Tibial artery (tissue), 4 donors: ENCODE measurements at regions not wholly inside any gene's neighbourhood (a gene's known extent, or its start where the extent isn't known, plus 50 kb on each side); places are given as distances from the start of the nearest gene placed in this dataset.

ENCODE experiments used
- DNase-seq, 2 donors: peaks; one replicate each; pipeline ENCODE4 v3.0.0-alpha.2; 2019
- H3K27ac ChIP-seq, 2 donors: fragments of 200-600 bp; sonication (generic) in 1 of 2; 1 replicate in 1 of 2; 2 replicates in 1 of 2; pipeline ENCODE4 v1.5.1; 2018 to 2019; ENCODE audit warnings: mild to moderate bottlenecking in 1 of 2
- H3K27me3 ChIP-seq, 2 donors: fragments of 200-600 bp; sonication (generic) in 1 of 2; one replicate each; pipeline versions ENCODE4 v1.5.1 to v1.6.0; 2016 to 2019
- H3K36me3 ChIP-seq, 3 donors: fragments of 200-600 bp; sonication (generic) in 2 of 3; one replicate each; pipeline ENCODE4 v1.5.1; 2016 to 2019; ENCODE audit warnings: mild to moderate bottlenecking in 2 of 3
- H3K4me1 ChIP-seq, 4 donors: fragments of 200-600 bp; sonication (generic) in 2 of 4; 1 replicate in 3 of 4; 2 replicates in 1 of 4; pipeline ENCODE4 v1.5.1; 2016 to 2019
- H3K4me3 ChIP-seq, 2 donors: fragments of 200-600 bp; sonication (generic) in 1 of 2; 1 replicate in 1 of 2; 2 replicates in 1 of 2; pipeline ENCODE4 v1.5.1; 2018 to 2019; ENCODE audit warnings: mild to moderate bottlenecking in 2 of 2
- H3K9me3 ChIP-seq, 3 donors: fragments of 200-600 bp; sonication (generic) in 1 of 3; one replicate each; pipeline ENCODE4 v1.5.1; 2016 to 2019
- intact Hi-C: fragments of 100-400 bp; cut with DNase I; formaldehyde crosslinking; loops from one replicate; pipeline ENCODE4 v1.15.0; 2023; ENCODE audit warnings: low total_unique reads
- TF ChIP-seq, protein P1 (sequence below), 2 experiments: fragments of 200-600 bp in 1 of 2; fragments of 450-650 bp in 1 of 2; IDR thresholded peaks; one replicate each; pipeline ENCODE4 v1.5.1; 2017 to 2019; ENCODE audit warnings: antibody characterized with exemption in 2 of 2, mild to moderate bottlenecking in 1 of 2, moderate library complexity in 1 of 2

DNA sequence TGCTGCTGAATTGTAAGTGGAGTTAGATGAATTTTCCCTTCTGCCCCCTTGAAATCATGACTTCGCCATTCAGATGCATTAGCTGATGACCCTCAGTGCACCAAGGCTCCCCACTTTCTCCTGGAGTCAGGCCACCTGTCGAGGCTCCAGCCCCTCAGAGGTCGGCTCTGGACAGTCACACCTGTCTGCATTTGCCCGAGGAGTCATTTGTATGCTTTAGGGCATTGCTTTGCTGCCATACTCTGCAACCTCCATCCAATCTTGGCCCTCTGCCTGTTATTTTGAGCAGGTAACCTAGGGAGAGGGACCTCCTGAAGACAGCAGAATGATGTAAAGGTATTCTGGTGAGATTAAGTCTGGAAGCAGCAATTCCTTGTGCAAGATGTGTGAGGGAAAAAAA, 144.8 kb downstream of the MACROH2A1 start:
- Histone ChIP-seq H3K4me3 (no peak overlapping the region), H3K27me3 (no peaks in the 10 kb centered on the region), H3K9me3 (no peaks in the 10 kb centered on the region), H3K27ac (no peak overlapping the region), H3K4me1 (peaks cover 0 to 2% (median 0%) of the 10 kb centered on the region in 4 donors), H3K36me3 (no peaks in the 10 kb centered on the region)
- no peak for DNase-seq
- intact Hi-C loops: no loop called here
- TF ChIP-seq, protein P1, sequence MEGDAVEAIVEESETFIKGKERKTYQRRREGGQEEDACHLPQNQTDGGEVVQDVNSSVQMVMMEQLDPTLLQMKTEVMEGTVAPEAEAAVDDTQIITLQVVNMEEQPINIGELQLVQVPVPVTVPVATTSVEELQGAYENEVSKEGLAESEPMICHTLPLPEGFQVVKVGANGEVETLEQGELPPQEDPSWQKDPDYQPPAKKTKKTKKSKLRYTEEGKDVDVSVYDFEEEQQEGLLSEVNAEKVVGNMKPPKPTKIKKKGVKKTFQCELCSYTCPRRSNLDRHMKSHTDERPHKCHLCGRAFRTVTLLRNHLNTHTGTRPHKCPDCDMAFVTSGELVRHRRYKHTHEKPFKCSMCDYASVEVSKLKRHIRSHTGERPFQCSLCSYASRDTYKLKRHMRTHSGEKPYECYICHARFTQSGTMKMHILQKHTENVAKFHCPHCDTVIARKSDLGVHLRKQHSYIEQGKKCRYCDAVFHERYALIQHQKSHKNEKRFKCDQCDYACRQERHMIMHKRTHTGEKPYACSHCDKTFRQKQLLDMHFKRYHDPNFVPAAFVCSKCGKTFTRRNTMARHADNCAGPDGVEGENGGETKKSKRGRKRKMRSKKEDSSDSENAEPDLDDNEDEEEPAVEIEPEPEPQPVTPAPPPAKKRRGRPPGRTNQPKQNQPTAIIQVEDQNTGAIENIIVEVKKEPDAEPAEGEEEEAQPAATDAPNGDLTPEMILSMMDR (IDR thresholded peaks at IDR 0.05): no peak

DNA sequence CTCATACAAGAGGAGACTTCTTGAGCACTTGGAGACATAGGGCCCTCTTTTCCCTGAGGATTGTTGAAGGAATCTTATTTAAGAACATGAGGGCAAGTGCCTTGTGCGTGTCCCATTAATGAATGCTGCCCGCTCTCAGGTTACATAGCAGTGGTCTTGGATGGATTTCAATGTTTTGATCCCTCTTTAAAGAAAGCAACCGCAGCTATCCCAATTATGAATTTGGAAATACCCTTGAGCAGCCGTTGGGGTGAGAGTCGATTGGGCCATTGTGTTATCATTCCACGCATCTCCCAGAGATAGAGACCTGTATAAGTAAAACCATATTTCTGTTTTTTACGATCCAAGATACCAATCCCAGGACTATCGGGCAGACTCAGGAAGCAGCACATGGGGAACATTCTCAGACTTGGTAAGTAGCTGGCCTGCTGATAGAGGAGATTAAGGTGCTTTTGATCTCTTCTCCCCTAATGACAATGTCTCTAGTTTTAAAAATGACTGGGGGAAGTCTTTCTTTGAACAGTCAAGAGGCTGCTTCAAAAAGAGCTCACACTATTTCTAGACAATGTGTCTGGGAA, 145.3 kb downstream of the MACROH2A1 start:
- Histone ChIP-seq H3K4me1 (peaks cover 0 to 2% (median 0%) of the 10 kb centered on the region in 4 donors), H3K4me3 (no peak overlapping the region), H3K36me3 (no peaks in the 10 kb centered on the region), H3K27me3 (no peaks in the 10 kb centered on the region), H3K27ac (no peak overlapping the region), H3K9me3 (no peaks in the 10 kb centered on the region)
- no peak for DNase-seq
- intact Hi-C loops: no loop called here
- TF ChIP-seq, protein P1 (IDR thresholded peaks at IDR 0.05): no peak

DNA sequence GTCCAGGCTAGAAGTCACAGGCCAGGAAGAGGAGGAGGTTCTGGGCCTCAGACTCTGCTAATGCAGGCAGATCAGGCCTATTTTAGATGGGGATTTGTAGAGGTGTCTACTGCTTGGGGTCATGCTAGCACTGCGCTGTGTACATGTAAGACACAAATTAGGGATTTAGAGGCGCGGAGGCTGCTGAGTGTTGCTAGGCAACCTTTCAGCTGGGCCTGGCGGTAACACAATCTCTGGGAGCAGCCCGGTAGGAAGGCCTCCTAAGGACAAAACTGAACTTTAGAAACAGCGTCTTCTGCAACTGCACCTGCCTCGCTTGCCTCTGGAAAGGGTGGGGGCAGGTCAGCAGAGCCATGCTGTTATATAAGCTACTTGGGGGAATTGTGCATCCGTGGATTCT, 147.9 kb downstream of the MACROH2A1 start:
- no peak for DNase-seq
- H3K36me3 ChIP-seq: no peaks in the 10 kb centered on the region
- TF ChIP-seq, protein P1 (IDR thresholded peaks at IDR 0.05): no peak
- H3K9me3 ChIP-seq: no peaks in the 10 kb centered on the region
- H3K27ac ChIP-seq: no peak overlapping the region
- intact Hi-C loops: no loop called here
- no peaks in the 10 kb centered on the region for H3K27me3 ChIP-seq
- no peak overlapping the region for H3K4me3 ChIP-seq
- H3K4me1 ChIP-seq: peaks cover 0 to 16% (median 14%) of the 10 kb centered on the region in 4 donors

DNA sequence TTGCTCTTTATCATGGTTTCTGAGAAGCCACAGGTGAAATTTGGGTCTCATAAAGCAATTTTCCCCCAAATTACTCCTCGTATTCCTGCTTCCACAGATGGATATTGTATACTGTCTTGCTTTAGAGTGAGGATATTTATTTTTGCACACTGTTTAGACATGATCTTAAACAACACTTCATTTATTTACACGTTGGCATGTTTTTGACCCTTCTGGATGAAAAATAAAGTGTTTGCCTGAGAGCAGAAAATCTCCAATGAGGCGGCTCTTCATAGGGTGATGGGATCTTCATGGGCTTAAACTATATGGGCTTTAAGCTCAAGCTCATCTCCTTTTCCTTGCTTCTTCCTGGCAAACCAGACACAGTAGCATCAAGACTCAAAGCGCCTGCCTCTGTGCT, 148.4 kb downstream of the MACROH2A1 start:
- peaks cover 0 to 20% (median 17%) of the 10 kb centered on the region in 4 donors for H3K4me1 ChIP-seq
- no peak for DNase-seq
- H3K36me3 ChIP-seq: no peaks in the 10 kb centered on the region
- no peak overlapping the region for H3K4me3 ChIP-seq
- intact Hi-C loops: no loop called here
- H3K27me3 ChIP-seq: no peaks in the 10 kb centered on the region
- no peak overlapping the region for H3K27ac ChIP-seq
- TF ChIP-seq, protein P1 (IDR thresholded peaks at IDR 0.05): no peak
- H3K9me3 ChIP-seq: no peaks in the 10 kb centered on the region

DNA sequence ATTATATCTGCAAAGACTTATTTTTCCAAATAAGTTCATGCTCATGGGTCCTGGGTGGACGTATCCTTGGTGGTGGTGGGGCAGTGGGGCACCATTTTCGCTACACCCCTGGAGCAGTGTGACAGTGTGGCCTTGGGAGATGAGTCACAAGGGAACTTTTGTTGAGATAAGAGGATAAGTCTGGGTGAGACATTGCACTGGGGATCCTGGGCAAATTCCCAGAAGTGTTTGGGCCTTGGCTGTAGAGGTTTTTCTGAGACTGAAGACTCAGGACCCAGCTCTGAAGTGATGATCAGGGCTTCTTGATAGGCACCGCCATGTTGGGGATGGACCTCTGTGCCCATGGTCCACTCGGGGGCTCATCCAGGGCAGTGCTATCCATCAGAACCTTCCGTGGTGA, 149.4 kb downstream of the MACROH2A1 start:
- H3K27ac ChIP-seq: no peak overlapping the region
- intact Hi-C loops: no loop called here
- peaks cover 0 to 28% (median 20%) of the 10 kb centered on the region in 4 donors for H3K4me1 ChIP-seq
- H3K36me3 ChIP-seq: no peaks in the 10 kb centered on the region
- no peaks in the 10 kb centered on the region for H3K9me3 ChIP-seq
- H3K27me3 ChIP-seq: no peaks in the 10 kb centered on the region
- no peak overlapping the region for H3K4me3 ChIP-seq
- no peak for DNase-seq
- TF ChIP-seq, protein P1 (IDR thresholded peaks at IDR 0.05): no peak

DNA sequence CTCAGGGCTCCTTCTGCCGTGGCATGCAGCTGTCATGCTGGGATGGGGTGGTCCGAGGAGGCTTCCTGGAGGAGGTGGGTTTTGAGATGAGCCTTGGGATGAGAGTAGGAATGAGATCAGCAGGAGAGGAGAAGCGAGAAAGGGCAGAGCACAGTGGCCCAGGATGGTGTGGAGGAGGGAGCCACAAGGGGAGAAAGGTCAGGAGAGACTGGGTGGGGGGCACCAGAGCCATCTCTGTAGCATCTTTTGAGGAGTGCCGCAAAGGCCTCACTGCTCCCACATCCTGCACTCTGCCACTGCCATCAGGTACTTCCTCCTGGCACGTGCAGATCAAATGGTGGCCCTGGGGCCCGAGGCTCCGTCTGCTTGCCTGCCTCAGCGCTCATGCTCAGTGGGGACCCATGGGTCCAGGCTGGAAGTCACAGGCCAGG, 150.2 kb downstream of the MACROH2A1 start:
- H3K36me3 ChIP-seq: no peaks in the 10 kb centered on the region
- H3K4me3 ChIP-seq: no peak overlapping the region
- H3K27me3 ChIP-seq: no peaks in the 10 kb centered on the region
- no peak for DNase-seq
- peaks cover 0 to 36% (median 28%) of the 10 kb centered on the region in 4 donors for H3K4me1 ChIP-seq
- TF ChIP-seq, protein P1 (IDR thresholded peaks at IDR 0.05): no peak
- intact Hi-C loops: no loop called here
- no peaks in the 10 kb centered on the region for H3K9me3 ChIP-seq
- no peak overlapping the region for H3K27ac ChIP-seq
